ENCODE measurements at regions not wholly inside any gene's neighbourhood (a gene's known extent, or its start where the extent isn't known, plus 50 kb on each side); places are given as distances from the start of the nearest gene placed in this dataset.
"Not testable (repeated sequence)": the region's sequence is repeated elsewhere in the genome, so short reads cannot be mapped to it uniquely, and the experiment has no call there.

DNA sequence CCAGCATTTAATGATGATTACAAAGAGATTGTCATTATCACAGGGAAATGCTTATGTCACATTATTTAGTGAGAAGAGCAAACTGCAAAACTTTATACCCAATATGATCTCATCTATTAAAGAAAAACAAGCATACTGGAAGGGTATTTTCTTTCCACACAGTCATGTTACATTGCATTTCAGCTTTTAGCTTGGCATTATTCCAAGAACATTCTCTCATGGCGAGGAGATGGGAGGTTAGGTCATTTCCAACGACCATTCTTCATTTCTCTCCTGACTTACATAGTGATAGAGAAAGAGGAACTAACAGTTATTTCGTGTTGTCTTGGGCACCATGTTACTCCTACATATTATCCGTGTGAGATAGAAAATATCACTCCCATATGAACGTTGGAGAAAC is 309.4 kb upstream of the XYLT1 start:
- no peak for DNase-seq

DNA sequence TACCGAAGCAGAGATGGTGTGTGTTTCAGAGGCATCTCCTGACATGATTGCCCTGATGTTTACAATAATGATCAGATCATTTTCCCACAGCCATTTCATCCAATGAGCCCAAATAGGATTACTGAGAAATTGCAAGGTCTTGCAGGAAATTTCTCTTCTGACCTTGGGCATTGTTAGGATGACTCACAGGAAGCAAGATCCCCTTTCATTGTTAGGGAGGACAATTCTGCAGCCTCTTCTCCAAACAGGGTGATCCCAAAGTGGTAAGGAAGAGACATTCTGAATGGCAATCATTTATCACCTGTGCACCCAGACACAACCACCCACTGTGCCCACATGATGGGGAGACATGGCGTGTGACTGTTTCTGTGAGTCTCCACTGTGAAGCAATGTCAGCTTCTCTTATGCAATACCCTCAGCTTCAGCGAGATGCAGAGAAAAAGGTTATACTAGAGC is 306.7 kb upstream of the XYLT1 start:
- no peak for DNase-seq

DNA sequence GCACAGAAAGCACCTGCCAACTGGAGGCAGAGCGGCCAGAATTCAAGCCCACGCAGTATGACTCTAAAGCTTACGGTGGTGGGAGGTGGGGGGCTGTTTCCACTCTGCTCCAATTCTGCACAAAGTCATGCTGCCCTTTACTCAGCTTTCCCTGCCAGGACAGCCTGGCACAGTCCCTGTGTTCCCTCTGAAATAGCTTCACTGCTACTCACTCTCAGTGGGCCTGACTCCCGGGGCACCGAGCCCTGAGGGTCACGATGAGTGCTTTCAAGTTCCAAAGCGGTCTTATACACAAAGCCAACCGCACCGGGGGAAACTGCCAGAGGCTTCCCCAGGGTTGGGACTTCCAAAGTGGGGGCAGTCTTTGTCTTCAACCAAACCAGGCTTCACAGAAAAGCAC is 306.1 kb upstream of the XYLT1 start:
- DNase-seq, result no peak

DNA sequence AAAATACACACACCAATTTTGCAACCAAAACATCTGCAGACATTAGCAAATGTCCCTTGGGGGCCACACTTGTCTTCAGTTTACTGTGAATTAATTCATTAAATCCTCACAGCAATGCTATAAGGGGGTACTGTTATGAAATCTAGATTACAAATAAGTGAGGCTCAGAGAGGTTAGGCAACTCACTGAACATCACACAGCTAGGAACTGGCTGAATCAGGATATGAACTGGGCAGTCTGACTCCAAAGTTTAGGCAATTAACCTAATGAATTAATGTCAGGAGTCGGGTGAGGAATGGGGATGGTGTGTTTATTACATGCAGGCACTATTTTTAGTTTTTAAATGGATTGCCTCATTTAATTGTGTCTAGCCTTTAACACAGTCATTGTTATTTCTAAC is 305.7 kb upstream of the XYLT1 start:
- no peak for DNase-seq

DNA sequence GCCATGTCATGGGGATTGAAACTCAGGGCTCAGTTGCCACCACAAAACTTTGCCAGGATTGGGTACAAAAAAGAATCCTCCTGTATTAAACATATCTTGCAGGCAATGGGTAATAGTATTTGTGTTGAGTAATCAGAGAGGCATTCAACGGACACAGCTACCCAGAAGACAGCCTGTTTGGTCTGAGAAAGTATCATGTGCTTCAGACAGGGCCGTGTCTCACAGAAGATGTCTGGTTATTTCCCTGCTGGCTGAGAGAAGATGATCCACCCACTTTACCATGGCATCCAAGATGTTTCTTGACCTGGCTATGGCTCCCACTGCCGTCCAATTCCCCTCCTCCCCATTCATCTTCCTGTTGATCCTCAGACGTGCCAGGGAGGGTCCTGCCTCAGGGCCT is 304.3 kb upstream of the XYLT1 start:
- DNase-seq, result no peak

DNA sequence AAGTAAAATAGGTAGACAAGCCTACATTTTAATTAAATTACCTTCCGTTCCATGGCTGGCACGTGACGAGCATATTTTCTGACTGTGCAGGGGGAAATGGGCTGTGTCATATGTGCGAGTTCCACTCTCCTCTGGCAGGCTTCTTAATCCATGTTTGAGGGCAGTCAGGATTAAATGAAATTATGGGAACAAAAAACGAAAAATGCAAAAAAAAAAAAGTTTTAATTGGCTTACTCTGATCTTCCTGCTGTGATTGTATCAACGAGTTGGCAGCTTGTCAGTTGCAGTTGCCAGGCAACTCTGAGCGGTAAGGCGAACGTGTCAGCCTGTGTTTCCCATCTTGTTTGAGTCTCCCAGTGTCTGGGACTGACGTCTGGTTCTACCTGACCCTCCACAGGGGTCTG is 302.9 kb upstream of the XYLT1 start:
- DNase-seq, result no peak

DNA sequence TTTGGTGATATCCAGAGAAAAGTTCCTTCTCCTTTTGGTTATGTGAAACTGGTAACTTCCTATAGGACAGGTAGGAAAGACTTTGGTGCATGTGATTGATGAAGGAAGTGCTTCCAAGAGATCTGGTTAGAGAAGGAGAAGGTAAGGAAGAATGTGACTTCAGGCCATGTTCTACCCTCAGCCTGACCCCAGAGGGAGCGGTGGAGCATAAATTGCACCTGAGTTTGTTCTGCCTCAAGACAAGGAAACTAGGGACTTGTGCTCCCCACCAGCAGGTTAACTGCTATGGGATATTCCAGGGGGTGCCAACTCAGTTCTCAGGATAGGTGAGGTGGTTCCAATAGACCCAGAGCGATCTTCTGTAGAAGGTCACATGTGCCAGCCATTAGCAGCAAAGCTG is 299.3 kb upstream of the XYLT1 start:
- no peak for DNase-seq

DNA sequence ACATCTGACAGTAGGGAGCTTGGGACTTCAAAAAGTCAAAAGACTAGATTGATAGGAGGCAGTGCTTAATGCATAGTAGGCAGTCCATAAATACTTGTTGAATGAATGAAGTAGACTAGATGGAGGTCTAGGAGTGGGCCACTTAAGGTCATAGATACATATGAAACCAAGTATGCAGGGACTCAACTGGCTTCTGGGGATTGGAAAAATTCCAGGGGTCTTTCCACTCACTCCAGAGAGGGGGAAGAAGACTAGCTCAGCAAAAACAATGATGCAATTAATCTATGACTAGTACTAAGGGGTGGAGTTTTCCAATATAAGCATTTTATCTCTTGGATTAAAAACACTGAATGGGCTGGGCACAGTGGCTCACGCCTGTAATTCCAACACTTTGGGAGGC is 298.3 kb upstream of the XYLT1 start:
- DNase-seq, result no peak

DNA sequence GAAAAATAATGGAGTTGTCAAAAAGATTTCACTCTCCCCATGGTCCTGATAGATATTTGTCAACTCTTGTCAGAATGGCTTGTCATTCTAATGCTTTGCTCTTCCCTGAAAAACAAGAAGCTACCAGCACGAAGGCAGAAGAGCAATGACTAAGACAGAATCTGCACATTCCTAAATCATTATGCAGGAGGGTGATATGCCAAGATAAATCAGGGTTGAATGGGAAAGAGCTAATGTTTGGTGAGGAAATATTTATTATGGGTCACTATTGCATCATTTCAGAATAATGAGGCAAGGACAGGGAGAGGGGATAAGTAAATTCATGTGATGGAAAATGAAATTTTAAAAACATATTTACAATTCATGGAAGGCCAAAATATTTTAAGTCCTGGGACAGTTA is 297.5 kb upstream of the XYLT1 start:
- DNase-seq, result no peak

DNA sequence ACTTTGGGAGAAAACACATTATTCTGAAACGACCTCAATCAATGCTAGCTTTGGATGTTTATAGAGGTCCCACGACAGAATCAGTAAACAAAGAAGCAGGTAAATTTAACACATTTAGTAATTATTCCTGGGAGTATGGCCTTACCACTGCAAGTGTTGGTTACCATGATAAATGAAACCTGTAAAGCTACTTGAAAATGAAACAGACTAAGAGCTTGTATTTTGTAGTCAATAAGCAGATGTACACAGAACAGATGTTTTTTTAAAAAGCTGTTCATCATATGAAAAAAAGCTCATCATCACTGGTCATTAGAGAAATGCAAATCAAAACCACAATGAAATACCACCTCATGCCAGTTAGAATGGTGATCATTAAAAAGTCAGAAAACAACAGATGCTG is 295.3 kb upstream of the XYLT1 start:
- no peak for DNase-seq

DNA sequence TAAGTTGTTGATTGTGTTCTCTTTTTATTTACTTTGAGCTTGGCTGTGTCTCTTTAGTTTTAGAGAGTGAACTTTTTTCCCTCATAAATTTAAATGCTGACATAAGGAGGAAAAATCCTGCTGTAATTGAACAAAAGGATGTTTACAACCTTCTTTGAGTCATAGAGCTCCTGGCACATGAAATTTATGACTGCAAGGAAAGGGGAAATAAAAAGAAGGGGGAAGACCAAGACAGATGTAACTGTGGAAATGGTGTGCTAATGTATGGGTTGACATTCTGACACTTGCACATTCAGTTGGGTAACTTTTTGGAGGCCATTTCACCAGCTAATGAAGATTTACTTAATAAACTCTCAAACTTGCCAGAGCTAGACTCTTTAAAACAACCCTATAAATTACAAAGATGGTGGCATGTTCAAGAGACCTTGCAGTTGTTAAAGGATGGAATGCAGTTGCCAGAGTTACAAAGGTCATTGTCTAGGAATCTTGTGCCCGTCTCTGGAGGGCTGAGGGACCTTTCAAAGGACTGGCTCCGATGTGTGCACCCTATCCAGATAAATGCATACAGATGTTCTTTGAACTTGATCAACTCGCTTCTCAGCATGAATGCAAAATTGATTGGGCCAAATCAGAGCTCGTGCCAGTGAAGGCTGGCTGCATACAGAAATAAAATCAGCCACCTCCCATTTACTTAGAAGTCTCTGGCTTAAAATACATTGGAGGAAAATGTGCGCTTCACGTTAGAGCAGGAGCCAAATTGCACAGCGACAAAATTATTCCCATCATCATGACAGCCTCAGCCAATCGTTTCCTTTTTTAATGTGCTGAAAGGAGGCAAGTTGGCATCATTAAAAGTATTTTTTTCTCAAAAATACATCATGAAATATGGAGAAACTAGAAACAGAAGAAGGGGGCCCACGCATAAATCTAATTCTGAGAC is 289.0 kb upstream of the XYLT1 start:
- no peak for DNase-seq

DNA sequence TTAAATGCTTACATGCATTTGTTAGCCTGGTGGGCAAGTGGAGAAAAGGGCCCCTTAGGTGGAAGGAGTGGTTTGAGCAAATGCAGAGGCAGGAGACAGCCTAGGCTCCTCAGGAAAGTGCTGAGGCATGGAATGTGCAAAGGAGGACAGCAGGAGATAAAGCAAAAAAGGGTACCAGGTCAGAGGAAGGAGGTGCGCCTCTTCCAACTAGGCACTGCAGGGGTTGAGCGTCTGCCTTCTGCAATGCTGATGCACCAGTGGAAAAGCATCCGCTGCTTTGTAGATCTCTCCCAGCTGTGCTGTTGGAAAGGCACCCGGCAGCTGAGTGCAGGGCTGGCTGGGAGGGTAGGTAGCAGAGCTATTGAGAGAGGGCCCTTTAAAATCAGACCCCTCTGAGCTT is 287.0 kb upstream of the XYLT1 start:
- DNase-seq, result no peak

DNA sequence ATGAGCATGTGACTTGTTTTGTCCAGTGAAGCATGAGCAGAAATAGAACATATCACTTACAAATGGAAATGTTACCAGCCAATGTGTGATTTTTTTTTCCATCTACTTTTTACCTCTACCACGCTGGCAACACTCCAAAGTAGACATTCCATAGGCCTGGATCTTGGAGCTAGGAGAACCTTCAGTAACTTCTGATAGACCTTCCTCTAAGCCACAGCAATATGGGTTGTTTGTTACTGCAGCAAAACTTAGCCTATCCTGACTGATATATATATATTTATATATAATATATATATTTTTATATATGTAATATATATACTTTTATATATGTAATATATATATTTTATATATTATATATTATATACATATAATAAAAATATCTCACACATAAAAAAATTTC is 284.4 kb upstream of the XYLT1 start:
- DNase-seq, result no peak

DNA sequence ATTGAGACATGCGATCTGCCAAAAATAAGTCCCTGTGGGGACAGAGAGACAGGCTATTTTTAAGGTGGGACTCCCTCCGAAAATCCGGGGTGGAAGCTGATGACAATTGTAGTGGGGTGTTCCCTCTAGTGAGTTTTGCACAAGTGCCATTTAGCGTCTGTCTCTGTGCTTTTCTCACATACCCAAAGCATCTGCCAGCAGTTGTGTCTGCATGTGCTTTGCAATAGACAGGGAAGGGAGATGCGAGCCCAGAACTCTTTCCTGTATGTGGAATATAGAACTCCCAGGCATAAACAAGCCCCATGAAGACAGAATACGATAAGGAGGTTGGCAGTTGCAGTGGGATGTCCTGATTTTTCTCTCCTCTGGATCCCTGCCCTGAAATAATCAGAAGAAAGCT is 282.7 kb upstream of the XYLT1 start:
- no peak for DNase-seq

DNA sequence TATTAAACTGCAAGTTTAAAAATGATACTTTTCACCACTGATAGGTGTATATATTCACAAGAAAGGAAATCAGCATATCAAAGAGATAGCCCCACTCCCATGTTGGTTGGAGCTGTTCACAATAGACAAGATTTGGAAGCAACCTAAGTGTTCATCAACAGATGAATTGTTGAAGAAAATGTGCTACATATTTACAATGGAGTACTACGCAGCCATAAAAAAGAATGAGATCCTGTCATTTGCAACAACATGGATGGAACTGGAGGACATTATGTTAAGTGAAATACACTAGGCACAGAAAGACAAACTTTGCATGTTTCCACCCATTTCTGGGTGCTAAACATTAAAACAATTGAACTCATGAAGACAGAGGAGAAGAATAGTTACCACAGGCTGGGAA is 278.9 kb upstream of the XYLT1 start:
- no peak for DNase-seq

DNA sequence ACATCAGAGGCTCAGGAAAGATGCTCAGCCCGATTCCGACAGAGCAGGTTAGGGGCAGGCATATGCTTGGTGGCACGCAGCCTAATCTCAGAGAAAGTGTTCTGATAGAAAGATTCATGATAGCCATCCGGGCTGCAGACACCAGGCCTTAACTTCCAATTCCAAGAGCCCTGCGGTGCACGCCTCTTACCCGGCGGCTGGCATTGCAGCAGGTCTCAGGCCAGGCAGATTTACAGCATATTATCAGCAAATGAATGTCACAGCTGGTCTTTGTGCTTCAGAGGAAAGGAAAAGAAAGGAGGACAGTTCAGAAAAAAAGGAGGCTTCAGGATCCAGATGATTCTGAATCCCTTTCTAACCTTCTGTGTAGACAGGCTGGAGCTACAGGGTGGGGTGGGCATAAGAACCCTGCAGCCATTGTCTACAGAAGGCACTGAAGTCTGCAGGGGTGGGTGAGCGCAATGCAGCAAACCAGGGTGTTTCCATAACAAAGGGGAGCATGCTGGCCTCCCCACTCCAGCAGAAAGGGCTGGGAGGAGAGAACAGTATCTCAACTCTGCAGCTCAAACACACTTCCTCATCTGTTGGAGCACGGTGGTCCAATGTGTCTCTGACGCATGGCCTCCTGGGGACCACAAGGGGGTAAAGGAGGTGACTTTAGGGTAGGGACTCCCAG is 277.4 kb upstream of the XYLT1 start:
- DNase-seq, result no peak

DNA sequence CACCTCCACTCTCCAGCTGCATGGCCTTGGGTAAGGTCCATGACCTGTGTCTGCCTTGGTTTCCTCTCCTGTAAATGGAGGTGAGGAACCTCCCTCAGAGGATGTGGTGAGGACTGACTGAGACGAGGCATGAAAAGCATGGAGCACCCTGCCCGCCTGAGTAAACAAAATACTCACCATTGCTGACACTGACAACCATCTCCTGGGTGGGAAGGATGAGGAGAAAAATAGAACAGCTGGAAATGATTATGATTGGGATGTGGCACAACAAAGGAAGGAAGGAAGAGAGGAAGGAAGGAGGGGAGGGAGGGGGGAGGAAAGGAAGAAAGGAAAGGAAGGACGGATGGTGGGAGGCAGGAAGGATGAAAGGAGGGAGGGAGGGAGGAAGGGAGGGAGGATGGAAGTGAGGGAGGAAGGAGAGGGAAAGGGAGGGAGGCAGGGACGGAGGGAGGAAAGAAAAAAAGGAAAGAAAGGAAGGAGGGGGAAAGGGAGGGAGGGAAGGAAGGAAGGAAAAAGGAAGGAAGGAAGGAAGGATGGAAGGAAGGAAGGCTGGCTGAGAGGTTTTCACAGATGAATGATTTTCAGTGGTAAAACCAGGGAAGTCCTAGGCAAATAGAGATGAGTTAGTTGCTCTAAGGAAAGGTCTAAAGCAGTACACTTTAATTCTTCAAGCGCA is 276.5 kb upstream of the XYLT1 start:
- DNase-seq, result no peak

DNA sequence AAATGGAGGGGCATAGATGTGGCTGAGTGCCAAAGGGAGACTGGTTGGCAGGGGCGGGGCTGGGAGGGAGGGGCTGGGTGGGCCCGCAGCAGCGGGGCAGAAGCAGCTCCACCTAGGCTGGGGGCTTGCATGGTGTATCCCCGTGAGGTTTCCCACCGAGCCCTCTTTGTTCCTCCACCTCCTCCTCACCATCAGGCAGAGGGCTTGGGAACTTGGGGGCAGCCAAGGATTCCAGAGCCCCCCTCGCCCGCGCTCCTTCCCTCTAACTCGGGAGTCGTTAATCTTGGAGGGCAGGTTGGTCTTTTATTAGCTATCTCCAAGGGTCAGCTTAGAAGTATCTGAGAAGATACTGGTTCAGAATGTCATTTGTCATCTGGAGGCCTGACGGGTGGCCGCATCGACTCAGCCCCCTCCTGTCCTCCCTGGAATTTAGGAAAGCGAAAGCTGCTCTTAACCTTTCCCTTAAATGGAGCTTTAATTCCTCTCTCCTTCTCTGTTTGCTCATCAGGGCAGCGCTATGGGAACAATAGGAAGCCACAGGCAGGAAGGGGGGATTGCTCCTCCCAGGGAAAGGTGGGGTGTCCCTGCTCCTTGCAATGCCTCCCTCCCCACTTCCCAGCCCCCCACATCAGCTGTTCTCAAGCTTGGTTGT is 274.3 kb upstream of the XYLT1 start:
- no peak for DNase-seq

DNA sequence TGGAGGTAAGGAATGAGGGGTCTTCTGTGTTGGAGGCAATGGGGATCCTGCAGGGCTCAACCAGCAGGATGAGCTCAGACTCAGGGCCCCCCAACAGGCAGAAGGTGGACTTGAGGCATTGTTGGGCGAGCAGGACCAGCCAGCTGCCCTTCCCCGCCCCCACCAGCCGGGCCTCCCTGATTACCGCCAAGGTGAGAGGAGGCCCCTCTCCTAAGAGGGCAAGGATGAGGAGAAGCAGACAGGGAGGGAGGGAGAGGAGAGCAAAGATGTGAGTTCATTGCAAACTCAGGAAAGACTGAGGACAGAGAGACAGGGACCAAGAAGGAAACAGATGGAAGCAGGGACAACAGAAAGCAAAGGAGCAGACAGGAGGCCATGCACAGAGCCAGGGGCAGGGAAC is 272.8 kb upstream of the XYLT1 start:
- DNase-seq, result no peak

DNA sequence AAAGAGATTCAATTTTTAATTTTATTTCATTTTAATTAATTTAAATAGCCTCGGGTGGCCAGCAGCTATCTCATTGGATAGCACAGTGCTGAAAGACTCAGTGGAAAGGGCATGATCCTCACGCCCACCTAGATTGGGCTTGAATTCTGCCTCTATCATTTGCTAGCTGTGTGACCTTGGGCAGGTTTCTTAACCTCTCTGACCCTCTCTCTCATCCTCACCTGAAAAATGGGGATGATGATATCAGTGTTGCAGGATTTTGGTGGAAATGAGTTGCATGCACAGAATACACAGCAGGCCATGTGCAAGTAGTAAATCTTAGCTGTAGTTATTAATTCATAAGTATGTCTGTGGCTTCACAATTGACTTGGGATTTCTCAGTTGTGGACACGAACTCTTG is 272.4 kb upstream of the XYLT1 start:
- no peak for DNase-seq

DNA sequence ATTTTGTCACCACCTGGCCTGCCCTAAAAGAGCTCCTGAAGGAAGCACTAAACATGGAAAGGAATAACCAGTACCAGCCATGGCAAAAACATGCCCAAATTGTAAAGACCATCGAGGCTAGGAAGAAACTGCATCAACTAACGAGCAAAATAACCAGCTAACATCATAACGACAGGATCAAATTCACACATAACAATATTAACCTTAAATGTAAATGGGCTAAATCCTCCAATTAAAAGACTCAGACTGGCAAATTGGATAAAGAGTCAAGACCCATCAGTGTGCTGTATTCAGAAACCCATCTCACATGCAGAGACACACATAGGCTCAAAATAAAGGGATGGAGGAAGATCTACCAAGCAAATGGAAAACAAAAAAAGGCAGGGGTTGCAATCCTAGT is 264.3 kb upstream of the XYLT1 start:
- not testable (repeated sequence) for DNase-seq

DNA sequence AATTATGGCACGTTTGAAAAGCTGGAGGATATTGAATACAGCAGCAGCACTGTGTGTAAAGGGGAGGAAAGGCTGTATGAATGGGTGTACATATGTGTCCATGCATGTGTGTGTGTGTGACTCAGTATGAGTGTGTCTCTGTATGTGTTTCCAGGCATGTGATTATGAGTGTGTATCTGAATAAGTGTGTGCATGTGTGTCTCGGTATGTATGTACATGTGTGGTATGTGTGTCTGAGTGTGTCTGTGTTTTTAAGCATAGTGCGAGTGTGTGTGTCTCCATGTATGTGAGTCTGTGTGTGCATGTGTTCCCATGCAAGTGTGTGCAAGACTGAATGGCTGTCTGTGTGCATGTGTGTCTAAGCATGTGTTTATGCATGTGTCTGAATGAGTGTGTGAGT is 259.1 kb upstream of the XYLT1 start:
- DNase-seq, result no peak

DNA sequence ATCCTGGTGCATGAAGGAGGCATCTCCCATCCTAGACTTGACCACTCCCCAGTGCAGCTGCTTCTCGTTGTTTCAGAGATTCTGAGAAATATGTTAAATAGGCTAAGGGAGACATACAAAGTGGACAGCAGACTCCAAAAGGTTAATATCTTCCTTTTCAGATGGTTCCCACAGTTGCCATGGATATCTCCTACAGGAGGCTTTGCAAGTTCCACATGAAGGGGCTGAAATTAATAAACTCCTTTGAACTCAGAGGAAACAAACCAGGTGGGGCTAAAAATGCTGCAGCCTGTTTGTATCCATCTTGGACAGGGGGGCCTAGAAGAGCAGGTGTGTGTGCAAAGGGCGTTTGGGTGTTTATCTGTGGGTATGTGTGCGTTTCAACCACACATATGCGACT is 257.4 kb upstream of the XYLT1 start:
- DNase-seq, result no peak
